Neural cell (in vitro differentiated cells): ENCODE measurements at regions not wholly inside any gene's neighbourhood (a gene's known extent, or its start where the extent isn't known, plus 50 kb on each side); places are given as distances from the start of the nearest gene placed in this dataset.

Experiments used
- EP300 ChIP-seq: fragments of 450-650 bp; conservative IDR thresholded peaks from 2 replicates; pipeline ENCODE4 v1.6.1; 2014; ENCODE audit warnings: antibody characterized with exemption, mild to moderate bottlenecking, moderate library complexity; ENCODE audit not compliant: poor library complexity, severe bottlenecking
- EZH2 ChIP-seq: fragments of 200-600, 300-800 bp; shearing (Covaris generic), sonication (generic); IDR thresholded peaks from 2 replicates; pipeline ENCODE4 v1.6.1; 2014; ENCODE audit warnings: antibody characterized with exemption, low read length, borderline replicate concordance, mild to moderate bottlenecking; ENCODE audit not compliant: insufficient read depth, poor library complexity, severe bottlenecking
- MXI1 ChIP-seq: fragments of 450-650 bp; conservative IDR thresholded peaks from 2 replicates; pipeline ENCODE4 v1.6.1; 2014; ENCODE audit warnings: antibody characterized with exemption, mild to moderate bottlenecking; ENCODE audit not compliant: poor library complexity, severe bottlenecking
- POLR2AphosphoS5 ChIP-seq: IDR thresholded peaks from 2 replicates; pipeline ENCODE4 v1.6.1; 2012
- TAF1 ChIP-seq: IDR thresholded peaks from 2 replicates; pipeline ENCODE4 v1.6.1; 2012; ENCODE audit warnings: low read depth
- TF ChIP-seq, protein P1 (sequence below): fragments of 450-650 bp; IDR thresholded peaks from 2 replicates; pipeline ENCODE4 v1.5.1; 2014; ENCODE audit warnings: antibody characterized with exemption, mild to moderate bottlenecking, moderate library complexity; ENCODE audit not compliant: poor library complexity, severe bottlenecking

- TF ChIP-seq, protein P1, sequence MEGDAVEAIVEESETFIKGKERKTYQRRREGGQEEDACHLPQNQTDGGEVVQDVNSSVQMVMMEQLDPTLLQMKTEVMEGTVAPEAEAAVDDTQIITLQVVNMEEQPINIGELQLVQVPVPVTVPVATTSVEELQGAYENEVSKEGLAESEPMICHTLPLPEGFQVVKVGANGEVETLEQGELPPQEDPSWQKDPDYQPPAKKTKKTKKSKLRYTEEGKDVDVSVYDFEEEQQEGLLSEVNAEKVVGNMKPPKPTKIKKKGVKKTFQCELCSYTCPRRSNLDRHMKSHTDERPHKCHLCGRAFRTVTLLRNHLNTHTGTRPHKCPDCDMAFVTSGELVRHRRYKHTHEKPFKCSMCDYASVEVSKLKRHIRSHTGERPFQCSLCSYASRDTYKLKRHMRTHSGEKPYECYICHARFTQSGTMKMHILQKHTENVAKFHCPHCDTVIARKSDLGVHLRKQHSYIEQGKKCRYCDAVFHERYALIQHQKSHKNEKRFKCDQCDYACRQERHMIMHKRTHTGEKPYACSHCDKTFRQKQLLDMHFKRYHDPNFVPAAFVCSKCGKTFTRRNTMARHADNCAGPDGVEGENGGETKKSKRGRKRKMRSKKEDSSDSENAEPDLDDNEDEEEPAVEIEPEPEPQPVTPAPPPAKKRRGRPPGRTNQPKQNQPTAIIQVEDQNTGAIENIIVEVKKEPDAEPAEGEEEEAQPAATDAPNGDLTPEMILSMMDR: no peak
- TF ChIP-seq TAF1 (no peak), POLR2AphosphoS5 (no peak), MXI1 (no peak), EZH2 (no peak), EP300 (no peak)
Measured at GRCh38 chr6:148678682-148679081, 68.1 kb upstream of the UST start.
